HEK293 (cell line): ENCODE measurements at regions not wholly inside any gene's neighbourhood (a gene's known extent, or its start where the extent isn't known, plus 50 kb on each side); places are given as distances from the start of the nearest gene placed in this dataset.

Source experiments
- MYNN ChIP-seq: fragments of 450-650 bp; formaldehyde crosslinking; IDR thresholded peaks from 2 replicates; pipeline ENCODE4 v1.5.1; 2016; ENCODE audit warnings: missing biosample characterization, missing genetic modification characterization, borderline replicate concordance
- ZBTB17 ChIP-seq: fragments of 450-650 bp; formaldehyde crosslinking; IDR thresholded peaks from 2 replicates; pipeline ENCODE4 v1.5.1; 2016; ENCODE audit warnings: missing biosample characterization, missing genetic modification characterization
- TF ChIP-seq, protein P1 (sequence below): fragments of 450-650 bp; formaldehyde crosslinking; IDR thresholded peaks from 2 replicates; pipeline ENCODE4 v1.5.1; 2016; ENCODE audit warnings: missing biosample characterization, missing genetic modification characterization
- TF ChIP-seq, protein P2 (sequence below): fragments of 450-650 bp; formaldehyde crosslinking; IDR thresholded peaks from 2 replicates; pipeline ENCODE4 v1.5.1; 2017; ENCODE audit warnings: missing biosample characterization, missing genetic modification characterization

DNA sequence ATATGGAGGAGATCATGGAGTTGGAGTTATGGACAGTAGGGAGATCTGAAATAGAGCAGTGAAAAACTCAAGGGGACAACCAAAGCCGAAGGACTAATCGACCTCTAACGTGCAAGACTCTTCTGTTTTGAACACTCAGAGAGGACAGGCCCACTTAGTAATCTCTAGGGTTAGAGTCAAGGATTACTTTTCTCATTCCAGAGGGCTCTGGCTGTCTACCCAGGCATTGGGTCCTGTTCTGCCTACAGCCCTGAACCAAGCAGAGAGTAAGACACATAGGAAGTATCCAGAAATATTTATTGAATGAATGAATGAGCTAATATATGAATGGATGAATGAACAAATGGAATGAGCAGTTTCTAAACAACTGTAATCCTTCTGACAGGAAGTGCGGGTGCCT lies 50.3 kb upstream of the PKDCC start:
- TF ChIP-seq, protein P1, sequence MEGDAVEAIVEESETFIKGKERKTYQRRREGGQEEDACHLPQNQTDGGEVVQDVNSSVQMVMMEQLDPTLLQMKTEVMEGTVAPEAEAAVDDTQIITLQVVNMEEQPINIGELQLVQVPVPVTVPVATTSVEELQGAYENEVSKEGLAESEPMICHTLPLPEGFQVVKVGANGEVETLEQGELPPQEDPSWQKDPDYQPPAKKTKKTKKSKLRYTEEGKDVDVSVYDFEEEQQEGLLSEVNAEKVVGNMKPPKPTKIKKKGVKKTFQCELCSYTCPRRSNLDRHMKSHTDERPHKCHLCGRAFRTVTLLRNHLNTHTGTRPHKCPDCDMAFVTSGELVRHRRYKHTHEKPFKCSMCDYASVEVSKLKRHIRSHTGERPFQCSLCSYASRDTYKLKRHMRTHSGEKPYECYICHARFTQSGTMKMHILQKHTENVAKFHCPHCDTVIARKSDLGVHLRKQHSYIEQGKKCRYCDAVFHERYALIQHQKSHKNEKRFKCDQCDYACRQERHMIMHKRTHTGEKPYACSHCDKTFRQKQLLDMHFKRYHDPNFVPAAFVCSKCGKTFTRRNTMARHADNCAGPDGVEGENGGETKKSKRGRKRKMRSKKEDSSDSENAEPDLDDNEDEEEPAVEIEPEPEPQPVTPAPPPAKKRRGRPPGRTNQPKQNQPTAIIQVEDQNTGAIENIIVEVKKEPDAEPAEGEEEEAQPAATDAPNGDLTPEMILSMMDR (tag by site-specific recombination): no peak
- TF ChIP-seq, protein P2, sequence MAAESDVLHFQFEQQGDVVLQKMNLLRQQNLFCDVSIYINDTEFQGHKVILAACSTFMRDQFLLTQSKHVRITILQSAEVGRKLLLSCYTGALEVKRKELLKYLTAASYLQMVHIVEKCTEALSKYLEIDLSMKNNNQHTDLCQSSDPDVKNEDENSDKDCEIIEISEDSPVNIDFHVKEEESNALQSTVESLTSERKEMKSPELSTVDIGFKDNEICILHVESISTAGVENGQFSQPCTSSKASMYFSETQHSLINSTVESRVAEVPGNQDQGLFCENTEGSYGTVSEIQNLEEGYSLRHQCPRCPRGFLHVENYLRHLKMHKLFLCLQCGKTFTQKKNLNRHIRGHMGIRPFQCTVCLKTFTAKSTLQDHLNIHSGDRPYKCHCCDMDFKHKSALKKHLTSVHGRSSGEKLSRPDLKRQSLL (tag by site-specific recombination): no peak
- TF ChIP-seq MYNN (tag by site-specific recombination): no peak
- no peak for TF ChIP-seq ZBTB17 (tag by site-specific recombination)
